ENCODE measurements at regions not wholly inside any gene's neighbourhood (a gene's known extent, or its start where the extent isn't known, plus 50 kb on each side); places are given as distances from the start of the nearest gene placed in this dataset.
"Not testable (repeated sequence)": the region's sequence is repeated elsewhere in the genome, so short reads cannot be mapped to it uniquely, and the experiment has no call there.

DNA sequence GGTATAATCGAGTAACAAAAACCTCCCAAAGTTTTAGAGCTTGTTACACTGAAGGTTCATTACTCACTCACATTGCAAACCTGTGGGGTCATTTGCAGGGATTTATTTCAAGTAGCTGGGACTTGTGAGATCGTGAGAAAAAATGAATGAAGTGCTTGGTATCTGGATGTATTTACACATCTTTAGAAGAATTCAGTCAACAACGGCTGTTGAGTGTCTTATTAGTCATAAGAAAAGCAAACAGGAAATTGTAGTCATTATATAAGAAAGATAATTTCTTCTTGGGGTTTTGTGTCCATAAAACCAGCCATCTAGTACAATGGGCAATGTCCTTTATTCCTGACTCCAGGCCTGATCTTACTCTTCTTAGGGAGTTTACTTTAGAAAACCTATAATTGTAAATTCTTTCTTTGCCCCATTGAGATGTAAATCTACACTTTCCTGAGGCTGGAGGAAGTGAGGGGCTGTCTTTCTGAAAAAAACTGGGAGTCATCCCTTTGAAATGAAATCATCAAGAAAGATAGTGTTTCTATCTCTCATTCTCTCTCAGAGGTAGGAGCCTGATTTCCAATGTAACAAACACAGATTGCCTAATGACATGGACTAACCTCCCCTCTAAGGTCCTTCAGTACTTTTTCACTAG is 202.5 kb upstream of the ASCC3 start:
- no peak overlapping the region for H3K4me3 ChIP-seq (ENCODE audit: low read depth, poor library complexity, severe bottlenecking)
- TF ChIP-seq POLR2A (IDR thresholded peaks at IDR 0.05) = no peak
- TF ChIP-seq, protein P1, sequence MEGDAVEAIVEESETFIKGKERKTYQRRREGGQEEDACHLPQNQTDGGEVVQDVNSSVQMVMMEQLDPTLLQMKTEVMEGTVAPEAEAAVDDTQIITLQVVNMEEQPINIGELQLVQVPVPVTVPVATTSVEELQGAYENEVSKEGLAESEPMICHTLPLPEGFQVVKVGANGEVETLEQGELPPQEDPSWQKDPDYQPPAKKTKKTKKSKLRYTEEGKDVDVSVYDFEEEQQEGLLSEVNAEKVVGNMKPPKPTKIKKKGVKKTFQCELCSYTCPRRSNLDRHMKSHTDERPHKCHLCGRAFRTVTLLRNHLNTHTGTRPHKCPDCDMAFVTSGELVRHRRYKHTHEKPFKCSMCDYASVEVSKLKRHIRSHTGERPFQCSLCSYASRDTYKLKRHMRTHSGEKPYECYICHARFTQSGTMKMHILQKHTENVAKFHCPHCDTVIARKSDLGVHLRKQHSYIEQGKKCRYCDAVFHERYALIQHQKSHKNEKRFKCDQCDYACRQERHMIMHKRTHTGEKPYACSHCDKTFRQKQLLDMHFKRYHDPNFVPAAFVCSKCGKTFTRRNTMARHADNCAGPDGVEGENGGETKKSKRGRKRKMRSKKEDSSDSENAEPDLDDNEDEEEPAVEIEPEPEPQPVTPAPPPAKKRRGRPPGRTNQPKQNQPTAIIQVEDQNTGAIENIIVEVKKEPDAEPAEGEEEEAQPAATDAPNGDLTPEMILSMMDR (IDR thresholded peaks at IDR 0.05) = no peak
- WGBS, 2 donors = 55 to 56% methylated on average over 3 of the region's 3 CpGs
- DNase-seq (ENCODE audit: low spot score in 2 of 2) = no peak
- intact Hi-C loops (cut with DNase I; ENCODE audit: low total_unique reads) = no loop called here

DNA sequence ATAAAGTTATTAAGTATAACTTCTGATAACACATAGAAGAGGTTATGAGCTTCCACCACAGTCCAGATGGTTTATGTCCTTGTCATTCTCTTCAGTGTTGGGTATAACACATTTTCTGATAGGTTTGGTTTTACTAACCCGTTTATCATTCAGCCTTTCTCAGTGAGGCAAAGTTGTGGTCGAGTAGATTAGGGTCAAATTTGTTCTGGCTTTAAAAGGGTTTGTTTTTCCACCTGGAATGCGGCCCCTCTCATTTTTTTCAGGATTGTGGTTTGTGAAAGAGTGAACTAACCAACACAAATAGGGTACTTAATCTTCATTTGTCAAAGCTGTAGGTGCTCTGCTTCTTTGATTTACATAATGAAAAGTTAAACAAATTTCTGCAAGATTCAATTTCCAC is 204.2 kb upstream of the ASCC3 start:
- no peak for DNase-seq (ENCODE audit: low spot score in 2 of 2)
- intact Hi-C loops (cut with DNase I; ENCODE audit: low total_unique reads) = no loop called here
- WGBS, 2 donors = 32 to 55% methylated on average over 3 of the region's 3 CpGs
- TF ChIP-seq POLR2A (IDR thresholded peaks at IDR 0.05) = no peak
- TF ChIP-seq, protein P1 (IDR thresholded peaks at IDR 0.05) = no peak
- no peak overlapping the region for H3K4me3 ChIP-seq (ENCODE audit: low read depth, poor library complexity, severe bottlenecking)

DNA sequence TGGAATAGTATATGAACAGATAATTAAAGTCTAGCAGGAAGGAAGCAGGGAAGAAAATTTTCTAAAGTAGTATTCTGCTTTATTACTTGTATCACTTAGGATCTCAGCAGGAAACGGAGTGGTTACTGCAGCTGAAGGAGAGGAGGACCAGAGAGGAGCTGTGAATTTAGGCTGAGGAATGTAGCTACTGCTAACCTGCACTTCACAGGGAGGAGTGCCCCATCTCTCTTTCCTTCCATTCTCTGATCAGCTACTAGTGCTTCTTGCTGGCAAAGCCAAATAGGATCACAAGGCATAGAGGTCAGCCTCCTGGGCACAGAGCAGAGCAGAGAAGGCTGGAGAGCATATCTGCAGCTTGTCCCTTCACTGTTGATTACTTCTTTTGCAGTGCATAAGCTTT is 205.3 kb upstream of the ASCC3 start:
- no peak for DNase-seq (ENCODE audit: low spot score in 2 of 2)
- intact Hi-C loops (cut with DNase I; ENCODE audit: low total_unique reads) = no loop called here
- no peak overlapping the region for H3K4me3 ChIP-seq (ENCODE audit: low read depth, poor library complexity, severe bottlenecking)
- no peak for TF ChIP-seq POLR2A (IDR thresholded peaks at IDR 0.05)
- TF ChIP-seq, protein P1 (IDR thresholded peaks at IDR 0.05) = no peak
- WGBS, 2 donors = 42 to 51% methylated on average over 1 of the region's 1 CpG

DNA sequence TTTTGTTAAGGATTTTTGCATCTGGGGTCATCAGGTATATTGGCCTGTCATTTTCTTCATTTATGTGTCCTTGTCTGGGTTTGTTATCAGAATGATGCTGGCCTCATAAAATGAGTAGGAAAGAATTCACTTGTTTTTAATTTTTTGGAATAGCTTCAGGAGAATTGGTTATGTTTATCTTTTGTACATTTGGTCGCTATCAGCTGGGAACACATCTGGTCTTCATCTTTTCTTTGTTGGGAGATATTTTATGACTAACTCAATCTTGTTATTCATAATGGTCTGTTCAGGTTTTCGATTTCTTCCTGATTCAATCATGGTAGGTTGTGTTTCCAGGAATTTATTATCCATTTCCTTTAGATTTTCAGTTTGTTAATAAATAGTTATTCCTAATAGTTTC is 207.5 kb upstream of the ASCC3 start:
- DNase-seq (ENCODE audit: low spot score in 2 of 2) = no peak
- H3K4me3 ChIP-seq (ENCODE audit: low read depth, poor library complexity, severe bottlenecking) = no peak overlapping the region
- 60 to 68% methylated on average over 2 of the region's 2 CpGs for WGBS, 2 donors
- intact Hi-C loops (cut with DNase I; ENCODE audit: low total_unique reads) = no loop called here
- no peak for TF ChIP-seq POLR2A (IDR thresholded peaks at IDR 0.05)
- TF ChIP-seq, protein P1 (IDR thresholded peaks at IDR 0.05) = no peak

DNA sequence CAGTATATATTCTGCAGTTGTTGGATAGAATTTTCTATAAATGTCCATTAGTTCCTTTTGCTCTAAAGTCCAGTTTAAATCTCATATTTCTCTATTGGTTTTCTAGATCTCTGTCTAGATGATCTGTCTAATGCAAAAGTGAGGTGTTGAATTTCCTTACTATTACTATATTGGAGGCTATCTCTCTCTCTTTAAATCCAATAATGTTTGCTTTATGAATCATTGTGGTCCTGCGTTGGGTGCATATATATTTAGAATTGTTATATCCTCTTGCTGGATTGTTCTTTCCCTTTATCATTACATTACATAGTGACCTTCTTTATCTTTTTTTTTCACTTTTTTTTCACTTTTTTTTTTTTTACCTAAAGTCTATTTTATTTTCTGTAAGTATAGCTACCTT is 208.5 kb upstream of the ASCC3 start:
- no peak for DNase-seq (ENCODE audit: low spot score in 2 of 2)
- intact Hi-C loops (cut with DNase I; ENCODE audit: low total_unique reads) = no loop called here
- WGBS, 2 donors = 94 to 97% methylated on average over 1 of the region's 1 CpG
- TF ChIP-seq, protein P1 (IDR thresholded peaks at IDR 0.05) = no peak
- TF ChIP-seq POLR2A (IDR thresholded peaks at IDR 0.05) = no peak
- no peak overlapping the region for H3K4me3 ChIP-seq (ENCODE audit: low read depth, poor library complexity, severe bottlenecking)

DNA sequence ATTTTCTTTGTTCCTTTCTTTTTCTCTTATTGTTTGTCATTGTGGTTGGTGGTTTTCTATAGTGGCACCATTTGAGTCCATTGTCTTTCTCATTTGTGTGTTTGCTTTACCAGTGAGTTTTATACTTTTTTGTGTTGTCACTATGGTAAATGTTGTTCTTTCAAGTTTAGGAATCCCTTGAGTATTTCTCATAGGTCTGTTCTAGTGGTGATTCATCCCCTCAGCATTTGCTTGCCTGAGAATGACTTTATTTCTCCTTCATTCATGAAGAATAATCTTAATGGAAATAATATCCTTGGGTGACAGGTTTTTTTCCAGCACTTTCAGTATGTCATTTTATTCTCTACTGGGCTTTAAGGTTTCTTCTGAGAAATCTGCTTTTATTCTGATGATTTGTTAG is 209.2 kb upstream of the ASCC3 start:
- no peak overlapping the region for H3K4me3 ChIP-seq (ENCODE audit: low read depth, poor library complexity, severe bottlenecking)
- intact Hi-C loops (cut with DNase I; ENCODE audit: low total_unique reads) = no loop called here
- no peak for DNase-seq (ENCODE audit: low spot score in 2 of 2)
- TF ChIP-seq, protein P1 (IDR thresholded peaks at IDR 0.05) = no peak
- TF ChIP-seq POLR2A (IDR thresholded peaks at IDR 0.05) = no peak

DNA sequence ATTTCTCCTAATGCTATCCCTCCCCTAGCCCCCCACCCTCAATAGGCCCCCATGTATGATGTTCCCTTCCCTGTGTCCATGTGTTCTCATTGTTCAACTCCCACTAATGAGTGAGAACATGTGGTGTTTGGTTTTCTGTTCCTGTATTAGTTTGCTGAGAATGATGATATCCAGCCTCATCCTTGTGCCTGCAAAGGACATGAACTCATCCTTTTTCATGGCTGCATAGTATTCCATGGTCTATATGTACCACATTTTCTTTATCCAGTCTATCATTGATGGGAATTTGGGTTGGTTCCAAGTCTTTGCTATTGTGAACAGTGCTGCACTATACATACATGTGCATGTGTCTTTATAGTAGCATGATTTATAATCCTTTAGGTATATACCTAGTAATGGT is 217.5 kb upstream of the ASCC3 start:
- H3K4me3 ChIP-seq (ENCODE audit: low read depth, poor library complexity, severe bottlenecking); DNase-seq (ENCODE audit: low spot score in 2 of 2); intact Hi-C loops (cut with DNase I; ENCODE audit: low total_unique reads): not testable (repeated sequence)

Data from lower leg skin (tissue), 4 donors.